ENCODE measurements at regions not wholly inside any gene's neighbourhood (a gene's known extent, or its start where the extent isn't known, plus 50 kb on each side); places are given as distances from the start of the nearest gene placed in this dataset.
"Not testable (repeated sequence)": the region's sequence is repeated elsewhere in the genome, so short reads cannot be mapped to it uniquely, and the experiment has no call there.

DNA sequence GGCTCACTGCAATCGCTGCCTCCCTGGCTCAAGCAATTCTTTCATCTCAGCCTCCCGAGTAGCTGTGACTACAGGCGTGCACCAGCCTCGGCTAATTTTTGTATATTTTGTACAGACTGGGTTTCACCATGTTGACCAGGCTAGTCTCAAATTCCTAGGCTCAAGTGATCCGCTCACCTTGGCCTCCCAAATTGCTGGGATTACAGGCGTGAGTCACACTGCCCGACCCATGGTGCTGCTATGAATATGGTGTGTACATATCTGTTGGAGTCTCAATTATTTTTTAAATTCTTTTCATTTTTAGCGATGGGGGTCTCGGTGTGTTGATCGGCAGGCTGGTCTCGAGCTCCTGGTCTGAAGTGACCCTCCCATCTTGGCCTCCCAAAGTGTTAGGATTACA is 78.0 kb upstream of the PRKX start:
- no peak for DNase-seq (ENCODE audit: low read depth, low spot score)
- no peak overlapping the region for H3K4me3 ChIP-seq (ENCODE audit: low read depth, low read length)
- ChIA-PET POLR2A (no interaction called here), CTCF (no interaction called here)
- TF ChIP-seq, protein P1, sequence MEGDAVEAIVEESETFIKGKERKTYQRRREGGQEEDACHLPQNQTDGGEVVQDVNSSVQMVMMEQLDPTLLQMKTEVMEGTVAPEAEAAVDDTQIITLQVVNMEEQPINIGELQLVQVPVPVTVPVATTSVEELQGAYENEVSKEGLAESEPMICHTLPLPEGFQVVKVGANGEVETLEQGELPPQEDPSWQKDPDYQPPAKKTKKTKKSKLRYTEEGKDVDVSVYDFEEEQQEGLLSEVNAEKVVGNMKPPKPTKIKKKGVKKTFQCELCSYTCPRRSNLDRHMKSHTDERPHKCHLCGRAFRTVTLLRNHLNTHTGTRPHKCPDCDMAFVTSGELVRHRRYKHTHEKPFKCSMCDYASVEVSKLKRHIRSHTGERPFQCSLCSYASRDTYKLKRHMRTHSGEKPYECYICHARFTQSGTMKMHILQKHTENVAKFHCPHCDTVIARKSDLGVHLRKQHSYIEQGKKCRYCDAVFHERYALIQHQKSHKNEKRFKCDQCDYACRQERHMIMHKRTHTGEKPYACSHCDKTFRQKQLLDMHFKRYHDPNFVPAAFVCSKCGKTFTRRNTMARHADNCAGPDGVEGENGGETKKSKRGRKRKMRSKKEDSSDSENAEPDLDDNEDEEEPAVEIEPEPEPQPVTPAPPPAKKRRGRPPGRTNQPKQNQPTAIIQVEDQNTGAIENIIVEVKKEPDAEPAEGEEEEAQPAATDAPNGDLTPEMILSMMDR (IDR thresholded peaks at IDR 0.05; ENCODE audit: insufficient read depth, low read length, missing control alignments): no peak

DNA sequence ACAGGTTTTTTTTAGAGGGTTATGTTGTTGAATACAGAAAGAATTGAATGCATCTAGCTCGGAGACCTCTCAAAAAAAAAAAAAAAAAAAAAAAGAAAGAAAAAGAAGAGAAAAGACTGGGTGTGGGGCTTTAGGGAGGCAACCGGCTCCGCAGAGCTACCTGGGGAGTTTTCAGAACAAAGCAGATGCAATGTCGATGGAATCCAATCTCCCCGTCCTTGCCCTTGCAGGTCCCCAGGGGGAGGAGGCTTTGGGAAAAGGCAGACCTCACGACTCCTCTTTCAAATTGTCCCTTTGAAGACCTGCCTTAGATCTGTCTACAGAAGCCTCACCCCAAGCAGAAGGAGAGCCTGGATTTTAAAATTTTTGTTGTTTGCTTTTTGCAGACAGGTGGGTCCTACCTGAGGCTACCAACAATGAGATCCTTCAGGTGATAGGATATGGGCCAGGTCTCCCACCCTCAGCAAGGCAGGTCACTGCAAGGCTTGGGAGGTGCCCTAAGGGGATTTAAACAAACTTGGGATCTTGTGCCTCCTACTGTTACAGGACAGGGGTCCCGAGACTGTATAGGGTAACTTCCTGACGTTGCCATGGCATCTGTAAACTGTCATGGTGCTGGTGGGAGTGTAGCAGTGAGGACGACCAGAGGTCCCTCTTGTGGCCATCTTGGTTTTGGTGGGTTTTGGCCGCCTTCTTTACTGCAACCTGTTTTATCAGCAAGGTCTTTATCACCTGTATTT is 75.2 kb upstream of the PRKX start:
- CTCF ChIA-PET: no interaction called here
- H3K4me3 ChIP-seq (ENCODE audit: low read depth, low read length): no peak overlapping the region
- POLR2A ChIA-PET: no interaction called here
- TF ChIP-seq, protein P1 (IDR thresholded peaks at IDR 0.05; ENCODE audit: insufficient read depth, low read length, missing control alignments): no peak
- DNase-seq (ENCODE audit: low read depth, low spot score): no peak

DNA sequence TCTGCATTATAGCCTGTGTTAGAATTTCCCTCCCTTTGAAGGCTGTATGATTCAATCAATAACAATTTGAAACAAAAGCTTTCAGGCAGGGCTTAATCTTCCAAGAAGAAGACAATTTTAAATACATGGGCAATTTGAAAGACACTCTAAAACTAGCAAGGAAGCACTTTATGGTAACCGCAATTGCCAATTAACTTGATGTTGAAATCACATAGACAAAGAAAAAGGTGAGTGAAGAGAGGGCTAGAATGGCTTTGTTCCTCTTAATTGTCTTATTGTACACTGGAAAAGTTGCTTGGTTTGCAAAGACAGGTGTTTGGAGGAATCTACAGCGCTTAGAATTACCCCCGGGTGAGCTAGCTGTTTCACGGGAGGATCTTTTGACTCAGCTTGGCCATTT is 74.4 kb upstream of the PRKX start:
- TF ChIP-seq, protein P1 (IDR thresholded peaks at IDR 0.05; ENCODE audit: insufficient read depth, low read length, missing control alignments): no peak
- no peak overlapping the region for H3K4me3 ChIP-seq (ENCODE audit: low read depth, low read length)
- CTCF ChIA-PET: no interaction called here
- no peak for DNase-seq (ENCODE audit: low read depth, low spot score)
- POLR2A ChIA-PET: no interaction called here

DNA sequence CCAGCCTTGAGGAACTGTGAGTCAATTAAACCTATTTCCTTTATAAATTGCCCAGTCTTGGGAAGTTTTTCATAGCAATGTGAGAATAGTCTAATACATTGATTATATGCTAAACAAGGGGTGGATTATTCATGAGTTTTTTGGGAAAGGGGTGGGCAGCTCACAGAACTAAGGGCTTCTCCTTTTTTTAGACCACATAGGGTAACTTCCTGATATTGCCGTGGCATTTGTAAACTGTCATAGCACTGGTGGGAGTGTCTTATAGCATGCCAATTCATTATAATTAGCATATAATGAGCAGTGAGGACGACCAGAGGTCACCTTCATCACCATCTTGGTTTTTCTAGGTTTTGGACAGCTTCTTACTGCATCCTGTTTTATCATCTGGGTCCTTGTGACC is 72.4 kb upstream of the PRKX start:
- CTCF ChIA-PET; DNase-seq (ENCODE audit: low read depth, low spot score); H3K4me3 ChIP-seq (ENCODE audit: low read depth, low read length); POLR2A ChIA-PET: not testable (repeated sequence)

DNA sequence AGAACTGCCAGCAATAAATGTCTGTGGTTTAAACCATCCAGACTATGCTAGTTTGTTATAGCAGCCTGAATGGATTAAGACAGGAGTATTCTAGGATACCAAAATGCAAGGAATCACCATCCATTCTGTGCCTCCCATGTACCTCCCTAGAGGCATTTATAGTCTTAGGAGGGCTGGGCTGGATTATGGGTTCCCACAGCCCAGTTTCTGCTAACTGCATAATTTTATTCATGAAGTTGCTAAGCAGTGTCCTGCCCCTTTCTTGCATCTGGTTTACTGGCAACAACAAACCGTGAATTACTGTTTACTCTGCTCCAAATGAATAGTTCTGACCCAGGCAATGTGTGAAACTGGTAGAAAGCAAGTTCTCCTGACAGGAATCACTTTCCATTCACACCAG is 67.1 kb upstream of the PRKX start:
- DNase-seq (ENCODE audit: low read depth, low spot score): no peak
- H3K4me3 ChIP-seq (ENCODE audit: low read depth, low read length): no peak overlapping the region
- TF ChIP-seq, protein P1 (IDR thresholded peaks at IDR 0.05; ENCODE audit: insufficient read depth, low read length, missing control alignments): no peak
- ChIA-PET CTCF (no interaction called here), POLR2A (no interaction called here)

DNA sequence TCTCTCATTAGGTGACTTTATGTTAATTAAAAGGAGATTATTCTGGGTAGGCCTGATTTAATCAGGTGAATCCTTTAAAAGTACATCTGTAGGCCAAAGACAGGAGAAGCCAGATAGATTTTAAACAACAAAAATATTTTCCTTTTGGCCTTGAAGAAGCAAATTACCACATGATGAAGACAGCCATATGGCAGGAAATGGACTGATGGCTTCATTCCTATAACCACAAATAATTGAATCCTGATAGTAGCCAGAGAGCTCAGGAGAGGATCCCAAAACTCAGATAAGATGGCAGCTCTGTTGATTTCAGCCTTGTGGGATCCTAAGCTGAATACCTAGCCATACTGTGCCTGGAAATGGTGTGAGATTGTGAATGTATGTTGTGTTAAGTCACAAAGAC is 66.1 kb upstream of the PRKX start:
- CTCF ChIA-PET: no interaction called here
- TF ChIP-seq, protein P1 (IDR thresholded peaks at IDR 0.05; ENCODE audit: insufficient read depth, low read length, missing control alignments): no peak

DNA sequence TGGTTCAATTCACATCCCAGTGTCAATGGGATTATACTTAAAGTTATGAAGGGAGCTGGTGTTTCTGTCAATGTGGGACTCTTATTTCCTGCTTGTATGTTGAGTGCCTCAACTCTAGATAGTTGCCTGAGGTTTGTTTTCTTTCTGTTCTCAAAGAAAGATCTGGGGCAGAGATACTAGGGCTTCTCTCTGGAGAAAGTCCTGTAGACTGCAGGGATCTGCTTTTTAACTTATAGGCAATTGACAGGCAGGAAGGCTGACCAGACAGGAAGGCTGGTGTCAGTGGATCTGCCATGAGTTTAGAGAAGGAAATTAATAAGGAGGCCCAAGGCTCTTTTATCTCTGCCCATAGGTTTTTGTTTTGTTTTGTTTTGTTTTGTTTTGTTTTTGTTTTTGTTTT is 64.0 kb upstream of the PRKX start:
- CTCF ChIA-PET: no interaction called here
- POLR2A ChIA-PET: no interaction called here
- no peak for DNase-seq (ENCODE audit: low read depth, low spot score)

More for the DNA sequence above, 66.1 kb upstream of the PRKX start:
- DNase-seq (ENCODE audit: low read depth, low spot score): no peak
- H3K4me3 ChIP-seq (ENCODE audit: low read depth, low read length): no peak overlapping the region
- POLR2A ChIA-PET: no interaction called here

More for the DNA sequence above, 64.0 kb upstream of the PRKX start:
- TF ChIP-seq, protein P1 (IDR thresholded peaks at IDR 0.05; ENCODE audit: insufficient read depth, low read length, missing control alignments): no peak
- H3K4me3 ChIP-seq (ENCODE audit: low read depth, low read length): no peak overlapping the region

Data from AG04449 (cell line).